H9 (cell line): ENCODE measurements at regions not wholly inside any gene's neighbourhood (a gene's known extent, or its start where the extent isn't known, plus 50 kb on each side); places are given as distances from the start of the nearest gene placed in this dataset.

Experiments
- DNase-seq: peaks from one replicate; pipeline ENCODE4 v3.0.0-alpha.2; 2017
- H2AFZ ChIP-seq: one replicate; pipeline ENCODE4 v1.6.1; 2013; ENCODE audit warnings: mild to moderate bottlenecking, low read length, control low read depth, moderate library complexity
- H2AK5ac ChIP-seq: 2 replicates; pipeline ENCODE4 v1.6.1; 2013; ENCODE audit warnings: low read length, control low read depth, mixed read lengths; ENCODE audit not compliant: insufficient read length
- H2BK120ac ChIP-seq: one replicate; pipeline ENCODE4 v1.6.1; 2013; ENCODE audit warnings: low read depth, mild to moderate bottlenecking, low read length, control low read depth, inconsistent platforms; ENCODE audit not compliant: poor library complexity, severe bottlenecking
- H2BK12ac ChIP-seq: 2 replicates; pipeline ENCODE4 v1.6.1; 2013; ENCODE audit warnings: low read length, control low read depth, mixed read lengths, low read depth; ENCODE audit not compliant: insufficient read length
- H2BK15ac ChIP-seq: 2 replicates; pipeline ENCODE4 v1.6.1; 2013; ENCODE audit warnings: low read depth, low read length, control low read depth
- H2BK20ac ChIP-seq: one replicate; pipeline ENCODE4 v1.6.1; 2013; ENCODE audit warnings: low read depth, mild to moderate bottlenecking, low read length, control low read depth, inconsistent platforms; ENCODE audit not compliant: poor library complexity, severe bottlenecking
- H2BK5ac ChIP-seq: 2 replicates; pipeline ENCODE4 v1.6.1; 2013; ENCODE audit warnings: low read length, control low read depth, mixed read lengths; ENCODE audit not compliant: insufficient read length
- H3K14ac ChIP-seq: 2 replicates; pipeline ENCODE4 v1.6.1; 2013; ENCODE audit warnings: low read length, control low read depth; ENCODE audit not compliant: insufficient read depth
- H3K18ac ChIP-seq: 2 replicates; pipeline ENCODE4 v1.6.1; 2013; ENCODE audit warnings: low read depth, mild to moderate bottlenecking, mixed read lengths, low read length, control low read depth; ENCODE audit not compliant: insufficient read length
- H3K23ac ChIP-seq: 2 replicates; pipeline ENCODE4 v1.6.1; 2013; ENCODE audit warnings: low read length, control low read depth, mixed read lengths, low read depth; ENCODE audit not compliant: insufficient read length
- H3K23me2 ChIP-seq: 2 replicates; pipeline ENCODE4 v1.6.1; 2013; ENCODE audit warnings: low read depth, mild to moderate bottlenecking, mixed read lengths, low read length, control low read depth; ENCODE audit not compliant: insufficient read length, poor library complexity, severe bottlenecking
- H3K27ac ChIP-seq: 2 replicates; pipeline ENCODE4 v1.5.1; 2013; ENCODE audit warnings: low read length, control low read depth, mixed read lengths, low read depth; ENCODE audit not compliant: insufficient read length
- H3K27me3 ChIP-seq: 2 replicates; pipeline ENCODE4 v1.6.1; 2013; ENCODE audit warnings: low read length, control low read depth, inconsistent platforms; ENCODE audit not compliant: insufficient read depth
- H3K4ac ChIP-seq: 2 replicates; pipeline ENCODE4 v1.6.1; 2013; ENCODE audit warnings: low read depth, mild to moderate bottlenecking, control low read depth, inconsistent platforms, low read length, moderate library complexity
- H3K4me1 ChIP-seq: 2 replicates; pipeline ENCODE4 v1.6.1; 2013; ENCODE audit warnings: low read length, control low read depth, inconsistent platforms; ENCODE audit not compliant: insufficient read depth
- H3K4me2 ChIP-seq: 2 replicates; pipeline ENCODE4 v1.6.1; 2013; ENCODE audit warnings: low read length, control low read depth, mixed read lengths; ENCODE audit not compliant: insufficient read length, insufficient read depth
- H3K56ac ChIP-seq: 2 replicates; pipeline ENCODE4 v1.6.1; 2013; ENCODE audit warnings: low read depth, mild to moderate bottlenecking, mixed read lengths, low read length, control low read depth; ENCODE audit not compliant: insufficient read length
- H3K79me1 ChIP-seq: 2 replicates; pipeline ENCODE4 v1.6.1; 2013; ENCODE audit warnings: low read depth, mild to moderate bottlenecking, moderate library complexity, low read length, control low read depth, inconsistent platforms; ENCODE audit not compliant: insufficient read depth, poor library complexity, severe bottlenecking
- H3K79me2 ChIP-seq: 2 replicates; pipeline ENCODE4 v1.6.1; 2013; ENCODE audit warnings: low read length, control low read depth, inconsistent platforms; ENCODE audit not compliant: insufficient read depth
- H3K9ac ChIP-seq: 2 replicates; pipeline ENCODE4 v1.6.1; 2013; ENCODE audit warnings: low read length, control low read depth, mixed read lengths; ENCODE audit not compliant: insufficient read length; ENCODE audit errors: extremely low read depth
- H3K9me3 ChIP-seq: one replicate; pipeline ENCODE4 v1.6.1; 2013; ENCODE audit warnings: low read depth, low read length, inconsistent platforms; ENCODE audit not compliant: control insufficient read depth
- H3T11ph ChIP-seq: one replicate; pipeline ENCODE4 v1.6.1; 2013; ENCODE audit warnings: mild to moderate bottlenecking, low read length, control low read depth, inconsistent platforms
- H4K20me1 ChIP-seq: one replicate; pipeline ENCODE4 v1.6.1; 2013; ENCODE audit not compliant: control insufficient read depth, insufficient read length, insufficient read depth
- H4K5ac ChIP-seq: 2 replicates; pipeline ENCODE4 v1.6.1; 2013; ENCODE audit warnings: low read depth, mild to moderate bottlenecking, mixed read lengths, low read length, control low read depth; ENCODE audit not compliant: insufficient read length
- H4K8ac ChIP-seq: replicated peaks from 2 replicates; pipeline ENCODE4 v1.6.1; 2013; ENCODE audit warnings: low read length, control low read depth, mixed read lengths, low read depth; ENCODE audit not compliant: insufficient read length
- H4K91ac ChIP-seq: 2 replicates; pipeline ENCODE4 v1.6.1; 2013; ENCODE audit warnings: low read depth, mild to moderate bottlenecking, moderate library complexity, mixed read lengths, low read length, control low read depth; ENCODE audit not compliant: insufficient read length
- H3K27ac Mint-ChIP-seq, 3 experiments: 2 replicates in 2 of 3; 3 replicates in 1 of 3; pipeline ENCODE4 v1.8.0; 2020 to 2021; ENCODE audit warnings: mixed read lengths in 3 of 3, mild to moderate bottlenecking in 1 of 3, moderate library complexity in 1 of 3
- H3K27me3 Mint-ChIP-seq: 2 replicates; pipeline ENCODE4 v1.8.0; 2021; ENCODE audit warnings: low read depth, mild to moderate bottlenecking, moderate library complexity, mixed read lengths
- H3K36me3 Mint-ChIP-seq, 3 experiments: 2 replicates in 2 of 3; 3 replicates in 1 of 3; pipeline ENCODE4 v1.8.0; 2020 to 2021; ENCODE audit warnings: low read depth in 3 of 3, mixed read lengths in 3 of 3; ENCODE audit not compliant: insufficient read depth in 1 of 3
- H3K4me1 Mint-ChIP-seq, 2 experiments: 2 replicates each; pipeline ENCODE4 v1.8.0; 2020; ENCODE audit warnings: mixed read lengths in 2 of 2
- H3K4me3 Mint-ChIP-seq, 2 experiments: 2 replicates in 1 of 2; 3 replicates in 1 of 2; pipeline ENCODE4 v1.8.0; 2020 to 2021; ENCODE audit warnings: mild to moderate bottlenecking in 2 of 2, mixed read lengths in 2 of 2, moderate library complexity in 1 of 2
- H3K9me3 Mint-ChIP-seq, 2 experiments: 2 replicates in 1 of 2; 3 replicates in 1 of 2; pipeline ENCODE4 v1.8.0; 2020; ENCODE audit warnings: mild to moderate bottlenecking in 2 of 2, mixed read lengths in 2 of 2, moderate library complexity in 1 of 2
- WGBS: extraction: QIAGEN DNeasy Blood & Tissue Kit; methylation state at CpG from one replicate; pipeline ENCODE4 v1.1.7; 2013; ENCODE audit warnings: missing lambda C conversion rate, low lambda C conversion rate, mixed read lengths; ENCODE audit not compliant: insufficient read length; ENCODE audit errors: extremely low coverage; 5-methylcytosine and 5-hydroxymethylcytosine counted together
- TF ChIP-seq, protein P1 (sequence below): fragments of 200-600 bp; sonication (generic); conservative IDR thresholded peaks from 3 replicates; pipeline ENCODE4 v1.8.0; 2021; ENCODE audit warnings: antibody characterized with exemption, mild to moderate bottlenecking

DNA sequence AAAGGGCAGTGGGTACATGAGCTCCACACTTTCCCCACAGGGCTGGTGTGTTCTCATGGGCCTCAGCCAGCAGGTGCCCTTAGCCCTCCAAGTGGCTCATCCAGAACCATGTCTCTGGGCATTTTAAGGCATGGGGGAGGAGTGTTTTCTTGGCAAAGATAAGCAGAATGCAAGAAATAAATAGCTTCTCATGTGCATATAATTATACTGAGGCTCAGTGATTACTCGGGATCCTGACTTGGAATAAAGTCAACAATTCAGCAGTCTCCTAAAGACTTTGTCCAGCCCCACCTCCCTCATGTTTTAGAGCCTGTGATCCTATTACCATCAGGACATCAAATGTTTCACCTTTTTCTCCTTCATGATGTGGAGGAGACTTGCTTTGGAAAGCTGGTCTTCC lies 92.7 kb upstream of the COG2 start:
- Histone ChIP-seq H3K4me2 (no peak overlapping the region), H3K27ac (no peak overlapping the region), H3K27me3 (no peaks in the 10 kb centered on the region), H3K9me3 (no peaks in the 10 kb centered on the region), H4K5ac (no peak overlapping the region), H3K14ac (no peak overlapping the region), H3K79me1 (no peaks in the 10 kb centered on the region), H3K79me2 (no peaks in the 10 kb centered on the region), H4K91ac (no peak overlapping the region), H3K23me2 (no peaks in the 10 kb centered on the region), H4K8ac (no peak overlapping the region), H2AFZ (no peak overlapping the region), H2BK5ac (no peak overlapping the region), H2BK12ac (no peak overlapping the region), H3K56ac (no peak overlapping the region), H3T11ph (no peak overlapping the region), H2AK5ac (no peak overlapping the region), H4K20me1 (no peaks in the 10 kb centered on the region), H3K4ac (no peak overlapping the region), H2BK20ac (no peak overlapping the region), H3K4me1 (no peaks in the 10 kb centered on the region), H3K18ac (no peak overlapping the region), H3K23ac (no peak overlapping the region), H3K9ac (no peak overlapping the region), H2BK120ac (no peak overlapping the region), H2BK15ac (no peak overlapping the region)
- no peaks in the 10 kb centered on the region for H3K36me3 Mint-ChIP-seq
- no peak overlapping the region for H3K27ac Mint-ChIP-seq
- no peaks in the 10 kb centered on the region for H3K9me3 Mint-ChIP-seq
- no peak for DNase-seq
- H3K4me3 Mint-ChIP-seq, result no peak overlapping the region
- H3K4me1 Mint-ChIP-seq, result peaks cover 0 to 7% of the 10 kb centered on the region in 2 experiments; a peak in 2 of 4 replicates
- TF ChIP-seq, protein P1, sequence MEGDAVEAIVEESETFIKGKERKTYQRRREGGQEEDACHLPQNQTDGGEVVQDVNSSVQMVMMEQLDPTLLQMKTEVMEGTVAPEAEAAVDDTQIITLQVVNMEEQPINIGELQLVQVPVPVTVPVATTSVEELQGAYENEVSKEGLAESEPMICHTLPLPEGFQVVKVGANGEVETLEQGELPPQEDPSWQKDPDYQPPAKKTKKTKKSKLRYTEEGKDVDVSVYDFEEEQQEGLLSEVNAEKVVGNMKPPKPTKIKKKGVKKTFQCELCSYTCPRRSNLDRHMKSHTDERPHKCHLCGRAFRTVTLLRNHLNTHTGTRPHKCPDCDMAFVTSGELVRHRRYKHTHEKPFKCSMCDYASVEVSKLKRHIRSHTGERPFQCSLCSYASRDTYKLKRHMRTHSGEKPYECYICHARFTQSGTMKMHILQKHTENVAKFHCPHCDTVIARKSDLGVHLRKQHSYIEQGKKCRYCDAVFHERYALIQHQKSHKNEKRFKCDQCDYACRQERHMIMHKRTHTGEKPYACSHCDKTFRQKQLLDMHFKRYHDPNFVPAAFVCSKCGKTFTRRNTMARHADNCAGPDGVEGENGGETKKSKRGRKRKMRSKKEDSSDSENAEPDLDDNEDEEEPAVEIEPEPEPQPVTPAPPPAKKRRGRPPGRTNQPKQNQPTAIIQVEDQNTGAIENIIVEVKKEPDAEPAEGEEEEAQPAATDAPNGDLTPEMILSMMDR, result no peak
- H3K27me3 Mint-ChIP-seq, result peaks cover 20% of the 10 kb centered on the region
- no CpG with 5 or more reads among the region's 1 CpG for WGBS
